SU-DHL-6 (cell line): ENCODE measurements at regions not wholly inside any gene's neighbourhood (a gene's known extent, or its start where the extent isn't known, plus 50 kb on each side); places are given as distances from the start of the nearest gene placed in this dataset.

ENCODE experiments used
- H2AFZ ChIP-seq: fragments of 200-600 bp; sonication (generic); 2 replicates; pipeline ENCODE4 v1.6.1; 2014; ENCODE audit warnings: low read depth, mild to moderate bottlenecking, moderate library complexity, mixed read lengths, antibody characterized with exemption, low read length; ENCODE audit not compliant: severe bottlenecking
- H3F3A ChIP-seq: fragments of 200-600 bp; shearing (Covaris generic); 2 replicates; pipeline ENCODE4 v1.6.0; 2016; ENCODE audit warnings: antibody characterized with exemption, mild to moderate bottlenecking; ENCODE audit not compliant: insufficient read depth
- H3K27ac ChIP-seq: fragments of 200-600 bp; sonication (generic); 2 replicates; pipeline ENCODE4 v1.5.1; 2016; ENCODE audit warnings: low read depth, mild to moderate bottlenecking, low read length, moderate library complexity, mixed read lengths
- H3K27me3 ChIP-seq: fragments of 200-600 bp; sonication (generic), shearing (Covaris generic); 2 replicates; pipeline ENCODE4 v1.6.0; 2014; ENCODE audit warnings: mild to moderate bottlenecking, low read length
- H3K36me3 ChIP-seq: fragments of 200-600 bp; sonication (generic); 2 replicates; pipeline ENCODE4 v1.6.1; 2014; ENCODE audit warnings: mild to moderate bottlenecking, low read length, mixed read lengths
- H3K4me2 ChIP-seq: fragments of 300-600, 200-600 bp; shearing (Covaris generic), sonication (generic); 2 replicates; pipeline ENCODE4 v1.6.0; 2014; ENCODE audit warnings: low read length, low read depth, mild to moderate bottlenecking; ENCODE audit not compliant: poor library complexity, severe bottlenecking
- H3K4me3 ChIP-seq: fragments of 200-600 bp; sonication (generic); 2 replicates; pipeline ENCODE4 v1.5.1; 2014; ENCODE audit warnings: antibody characterized with exemption, low read length, mild to moderate bottlenecking, mixed read lengths; ENCODE audit not compliant: insufficient read depth, poor library complexity, severe bottlenecking
- H3K79me2 ChIP-seq: fragments of 200-600 bp; sonication (generic); 2 replicates; pipeline ENCODE4 v1.6.1; 2014; ENCODE audit warnings: mild to moderate bottlenecking, low read length, moderate library complexity; ENCODE audit not compliant: insufficient read depth
- H3K9ac ChIP-seq: fragments of 200-600 bp; sonication (generic); 2 replicates; pipeline ENCODE4 v1.7.0; 2014; ENCODE audit warnings: mild to moderate bottlenecking, low read length
- H3K9me2 ChIP-seq: fragments of 200-600 bp; sonication (generic); replicated peaks from 2 replicates; pipeline ENCODE4 v1.6.1; 2014; ENCODE audit warnings: low read length; ENCODE audit not compliant: insufficient read depth
- H3K9me3 ChIP-seq: fragments of 200-600 bp; sonication (generic); 2 replicates; pipeline ENCODE4 v1.6.1; 2014; ENCODE audit warnings: low read length, mixed read lengths; ENCODE audit not compliant: insufficient read depth
- H4K20me1 ChIP-seq: fragments of 200-600 bp; sonication (generic); 2 replicates; pipeline ENCODE4 v1.6.1; 2014; ENCODE audit warnings: low read depth, mild to moderate bottlenecking, antibody characterized with exemption, low read length, moderate library complexity, mixed read lengths
- CTCF ChIP-seq: fragments of 200-600 bp; sonication (generic); IDR thresholded peaks from one replicate; pipeline ENCODE4 v1.5.1; 2017; ENCODE audit warnings: antibody characterized with exemption, mild to moderate bottlenecking, low read length, moderate library complexity; ENCODE audit not compliant: insufficient read depth, poor library complexity, severe bottlenecking
- EZH2phosphoT487 ChIP-seq: fragments of 200-600 bp; sonication (generic), shearing (Covaris generic); conservative IDR thresholded peaks from 2 replicates; pipeline ENCODE4 v1.6.1; 2018; ENCODE audit warnings: mild to moderate bottlenecking, antibody characterized with exemption, low read length, moderate library complexity, mixed read lengths

DNA sequence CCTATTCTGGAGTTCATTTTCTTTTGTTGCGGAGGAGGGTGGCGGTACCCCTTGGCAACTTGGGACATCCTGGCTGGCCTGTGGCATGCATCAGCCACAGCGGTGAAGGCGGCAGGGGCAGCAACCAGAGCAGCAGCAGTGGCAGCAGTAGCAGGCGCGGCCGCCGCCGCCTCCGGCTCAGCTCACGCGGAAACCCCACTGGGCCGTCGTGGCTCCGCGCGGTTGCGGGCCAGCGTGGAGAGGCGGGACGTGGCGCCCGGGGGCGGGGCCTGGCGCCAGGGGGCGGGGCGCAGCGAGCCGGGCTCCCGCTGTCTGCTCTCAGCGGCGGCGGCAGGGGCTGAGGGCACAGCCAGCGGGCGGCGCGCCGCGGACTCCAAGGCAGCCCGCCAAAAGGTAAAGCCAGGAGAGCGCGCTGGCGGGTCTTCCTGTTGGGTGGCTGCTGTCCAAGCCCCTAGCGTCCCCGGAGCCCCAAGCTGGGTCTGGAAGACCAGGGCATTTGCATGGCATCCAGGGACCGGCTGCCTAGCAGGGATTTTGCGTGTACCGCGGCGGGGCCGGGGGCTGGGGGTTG, 334.4 kb upstream of the THRB start:
- Histone ChIP-seq H4K20me1 (no peaks in the 10 kb centered on the region), H3K9me2 (0 out of 2 replicates have a peak, but pooled peaks cover 2% of the 10 kb centered on the region), H3K27me3 (no peaks in the 10 kb centered on the region), H3K4me3 (no peak overlapping the region), H3K27ac (no peak overlapping the region), H3K36me3 (no peaks in the 10 kb centered on the region), H3K79me2 (no peaks in the 10 kb centered on the region), H3K9ac (no peak overlapping the region), H3K4me2 (no peak overlapping the region), H3F3A (no peaks in the 10 kb centered on the region), H2AFZ (no peak overlapping the region), H3K9me3 (no peaks in the 10 kb centered on the region)
- no peak for TF ChIP-seq CTCF
- TF ChIP-seq EZH2phosphoT487 = no peak

DNA sequence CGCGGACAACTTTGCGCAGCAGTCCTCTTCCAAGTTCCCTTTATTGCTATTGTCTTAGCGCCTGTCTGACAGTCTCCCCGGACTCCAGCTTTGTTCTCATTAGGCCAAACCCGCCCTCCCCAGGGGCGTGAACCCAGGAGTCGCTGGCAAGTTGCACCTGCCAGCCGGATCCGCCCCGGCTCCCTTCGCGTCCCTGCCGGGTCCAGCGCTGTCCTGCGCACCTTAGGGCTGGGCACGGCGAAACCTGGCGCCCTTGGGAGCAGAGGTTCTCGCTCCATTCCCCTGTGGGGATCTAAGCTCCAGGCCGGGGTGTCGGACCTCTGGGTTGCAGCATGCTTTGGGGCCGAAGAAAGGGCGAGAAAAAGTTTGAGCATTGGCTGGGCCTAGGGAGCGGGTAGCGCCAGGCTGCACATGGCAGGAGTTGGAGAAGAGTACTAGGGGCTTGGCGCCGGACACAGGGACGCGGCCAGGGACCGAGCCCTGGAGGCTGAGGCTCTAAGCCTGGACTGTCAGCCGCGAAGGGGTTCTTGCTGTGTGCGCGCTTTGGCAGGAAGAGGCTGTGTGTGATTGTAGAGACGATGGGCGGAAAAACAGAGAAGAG, 335.1 kb upstream of the THRB start:
- H3K27ac ChIP-seq = no peak overlapping the region
- no peaks in the 10 kb centered on the region for H3K9me3 ChIP-seq
- H3K36me3 ChIP-seq = no peaks in the 10 kb centered on the region
- no peaks in the 10 kb centered on the region for H3K79me2 ChIP-seq
- H3K27me3 ChIP-seq = no peaks in the 10 kb centered on the region
- no peaks in the 10 kb centered on the region for H4K20me1 ChIP-seq
- H3K9ac ChIP-seq = no peak overlapping the region
- no peak overlapping the region for H3K4me3 ChIP-seq
- H3F3A ChIP-seq = no peaks in the 10 kb centered on the region
- no peak overlapping the region for H3K4me2 ChIP-seq
- TF ChIP-seq CTCF = no peak
- TF ChIP-seq EZH2phosphoT487 = no peak
- H2AFZ ChIP-seq = no peak overlapping the region
- H3K9me2 ChIP-seq = 0 out of 2 replicates have a peak, but pooled peaks cover 2% of the 10 kb centered on the region

GRCh38 chr3:24830230-24831152, 335.8 kb upstream of the THRB start:
- H3K4me3 ChIP-seq = no peak overlapping the region
- H3K9ac ChIP-seq = no peak overlapping the region
- no peak overlapping the region for H2AFZ ChIP-seq

More at GRCh38 chr3:24830230-24831152, 335.8 kb upstream of the THRB start:
- no peak overlapping the region for H3K4me2 ChIP-seq
- H3K36me3 ChIP-seq = no peaks in the 10 kb centered on the region
- H3F3A ChIP-seq = no peaks in the 10 kb centered on the region
- H3K27me3 ChIP-seq = no peaks in the 10 kb centered on the region
- H3K79me2 ChIP-seq = no peaks in the 10 kb centered on the region
- H3K27ac ChIP-seq = no peak overlapping the region
- TF ChIP-seq CTCF (no peak), EZH2phosphoT487 (no peak)
- H3K9me2 ChIP-seq = 0 out of 2 replicates have a peak, but pooled peaks cover 2% of the 10 kb centered on the region
- H3K9me3 ChIP-seq = no peaks in the 10 kb centered on the region
- no peaks in the 10 kb centered on the region for H4K20me1 ChIP-seq
